HCT116 (cell line): ENCODE measurements at regions not wholly inside any gene's neighbourhood (a gene's known extent, or its start where the extent isn't known, plus 50 kb on each side); places are given as distances from the start of the nearest gene placed in this dataset.

Experiments used
- ATAC-seq: fragments of 200-7000 bp; cut with Tn5 transposase; 2 replicates; pipeline ENCODE4 v1.9.1; 2020; ENCODE audit warnings: mild to moderate bottlenecking, moderate library complexity
- BruUV-seq: library from RNA; stranded (reverse); fragments of 400-500 nt; replicated peaks from 2 replicates; lab custom pipeline; 2021; lab: Mats Ljungman, UMichigan
- CTCF ChIA-PET: fragments of 300-600 bp; sonication (Branson Sonifier 250); formaldehyde crosslinking; loops from one replicate; lab custom pipeline; 2021; ENCODE audit warnings: antibody characterized with exemption; lab: Charles Lee
- POLR2A ChIA-PET: fragments of 300-600, 350-600 bp; sonication (Branson Sonifier 250); formaldehyde crosslinking; loops from one replicate; lab custom pipeline; 2021; ENCODE audit warnings: antibody characterized with exemption; lab: Charles Lee
- RAD21 ChIA-PET, 2 experiments: fragments of 300-600 bp; sonication (Branson Sonifier 250); formaldehyde crosslinking; loops; one replicate each; lab custom pipeline; 2023; ENCODE audit warnings: low total read pairs in 2 of 2; ENCODE audit not compliant: uncharacterized antibody in 2 of 2, unreplicated experiment in 2 of 2, low non-redundant PET in 1 of 2; lab: Charles Lee
- DNase-seq: peaks from one replicate; pipeline ENCODE4 v3.0.0-alpha.2; 2010; ENCODE audit warnings: low read depth, low spot score
- H2AFZ ChIP-seq: fragments of 200-600 bp; shearing (Covaris generic), sonication (generic); 2 replicates; pipeline ENCODE4 v1.6.1; 2017; ENCODE audit warnings: low read depth, mixed run types, mixed read lengths, antibody characterized with exemption, low read length; ENCODE audit not compliant: poor library complexity, severe bottlenecking
- H3K27ac ChIP-seq: 2 replicates; pipeline ENCODE4 v1.5.1; 2012; ENCODE audit warnings: low read depth, low read length
- H3K27me3 ChIP-seq: fragments of 200-600 bp; sonication (generic); 2 replicates; pipeline ENCODE4 v1.6.1; 2016; ENCODE audit warnings: mixed run types, low read length, mixed read lengths; ENCODE audit not compliant: insufficient read depth
- H3K36me3 ChIP-seq, 2 experiments: fragments of 200-500 bp in 1 of 2; fragments of 200-600 bp in 1 of 2; sonication (Bioruptor generic) in 1 of 2; sonication (generic) in 1 of 2; 2 replicates each; pipeline versions ENCODE4 v1.5.1 to v1.6.1; 2014 to 2016; ENCODE audit warnings: low read length in 2 of 2, inconsistent platforms in 1 of 2, mixed read lengths in 1 of 2, mixed run types in 1 of 2; ENCODE audit not compliant: insufficient read depth in 2 of 2, control insufficient read depth in 1 of 2
- H3K4me1 ChIP-seq, 2 experiments: fragments of 200-600 bp in 1 of 2; sonication (generic) in 1 of 2; 2 replicates each; pipeline versions ENCODE4 v1.5.1 to v1.6.1; 2012 to 2017; ENCODE audit warnings: low read length in 2 of 2, inconsistent platforms in 1 of 2, mild to moderate bottlenecking in 1 of 2, mixed read lengths in 1 of 2, mixed run types in 1 of 2, moderate library complexity in 1 of 2; ENCODE audit not compliant: insufficient read depth in 2 of 2, control insufficient read depth in 1 of 2
- H3K4me2 ChIP-seq: fragments of 200-600 bp; sonication (generic); 2 replicates; pipeline ENCODE4 v1.6.1; 2017; ENCODE audit warnings: mixed run types, low read length, mixed read lengths
- H3K4me3 ChIP-seq, 2 experiments: fragments of 200-600 bp in 1 of 2; sonication (generic) in 1 of 2; replicated peaks in 1 of 2; 2 replicates each; pipeline ENCODE4 v1.5.1; 2011 to 2016; ENCODE audit warnings: low read length in 2 of 2, control low read depth in 1 of 2, low read depth in 1 of 2, mild to moderate bottlenecking in 1 of 2, mixed read lengths in 1 of 2, mixed run types in 1 of 2
- H3K79me2 ChIP-seq: fragments of 200-600 bp; sonication (generic); 2 replicates; pipeline ENCODE4 v1.6.1; 2017; ENCODE audit warnings: mild to moderate bottlenecking, mixed run types, low read length, moderate library complexity, mixed read lengths; ENCODE audit not compliant: insufficient read depth
- H3K9ac ChIP-seq: fragments of 200-600 bp; sonication (generic); 2 replicates; pipeline ENCODE4 v1.6.1; 2016; ENCODE audit warnings: low read length, mixed read lengths
- H3K9me2 ChIP-seq: fragments of 200-600 bp; sonication (generic), shearing (Covaris generic); 2 replicates; pipeline ENCODE4 v1.6.1; 2017; ENCODE audit warnings: mixed run types, mild to moderate bottlenecking, moderate library complexity; ENCODE audit not compliant: insufficient read depth
- H3K9me3 ChIP-seq, 2 experiments: fragments of 200-500 bp in 1 of 2; fragments of 200-600 bp in 1 of 2; sonication (Bioruptor generic) in 1 of 2; sonication (generic) in 1 of 2; 2 replicates each; pipeline ENCODE4 v1.6.1; 2014 to 2017; ENCODE audit warnings: low read length in 2 of 2, mixed read lengths in 2 of 2, inconsistent platforms in 1 of 2, low read depth in 1 of 2, mild to moderate bottlenecking in 1 of 2, mixed run types in 1 of 2, moderate library complexity in 1 of 2; ENCODE audit not compliant: control insufficient read depth in 1 of 2, insufficient read depth in 1 of 2
- H4K20me1 ChIP-seq: fragments of 200-600 bp; sonication (generic), shearing (Covaris generic); 2 replicates; pipeline ENCODE4 v1.6.1; 2017; ENCODE audit warnings: mixed run types, mild to moderate bottlenecking, moderate library complexity; ENCODE audit not compliant: insufficient read depth
- CTCF ChIP-seq, 3 experiments: fragments of 200-600 bp in 1 of 3; sonication (generic) in 1 of 3; IDR thresholded peaks in 2 of 3; conservative IDR thresholded peaks in 1 of 3; 2 replicates each; pipeline ENCODE4 v1.5.1; 2012 to 2017; ENCODE audit warnings: low read depth in 2 of 3, low read length in 2 of 3, antibody characterized with exemption in 1 of 3, borderline replicate concordance in 1 of 3, control low read depth in 1 of 3, mild to moderate bottlenecking in 1 of 3, mixed read lengths in 1 of 3, mixed run types in 1 of 3, moderate library complexity in 1 of 3; ENCODE audit not compliant: insufficient read depth in 1 of 3
- ELF1 ChIP-seq: IDR thresholded peaks from 2 replicates; pipeline ENCODE4 v1.6.1; 2012; ENCODE audit warnings: low read depth, borderline replicate concordance
- FOSL1 ChIP-seq: IDR thresholded peaks from 2 replicates; pipeline ENCODE4 v1.6.1; 2012; ENCODE audit warnings: low read depth
- JUND ChIP-seq: IDR thresholded peaks from 2 replicates; pipeline ENCODE4 v1.6.1; 2012
- MAX ChIP-seq: IDR thresholded peaks from 2 replicates; pipeline ENCODE4 v1.6.1; 2012
- POLR2AphosphoS5 ChIP-seq: IDR thresholded peaks from 2 replicates; pipeline ENCODE4 v1.6.1; 2011; ENCODE audit warnings: mild to moderate bottlenecking, low read depth, low read length, moderate library complexity
- RAD21 ChIP-seq: IDR thresholded peaks from 2 replicates; pipeline ENCODE4 v1.6.1; 2012; ENCODE audit warnings: low read depth, mild to moderate bottlenecking
- REST ChIP-seq: IDR thresholded peaks from 2 replicates; pipeline ENCODE4 v1.6.1; 2012; ENCODE audit warnings: low read depth
- SP1 ChIP-seq: IDR thresholded peaks from 2 replicates; pipeline ENCODE4 v1.6.1; 2012; ENCODE audit warnings: low read depth
- SRF ChIP-seq: IDR thresholded peaks from 2 replicates; pipeline ENCODE4 v1.6.1; 2012; ENCODE audit warnings: low read depth
- TCF7L2 ChIP-seq: IDR thresholded peaks from 2 replicates; pipeline ENCODE4 v1.7.0; 2011; ENCODE audit warnings: borderline replicate concordance, inconsistent platforms; ENCODE audit not compliant: insufficient read depth, insufficient read length; ENCODE audit errors: extremely low read depth
- YY1 ChIP-seq: IDR thresholded peaks from 2 replicates; pipeline ENCODE4 v1.6.1; 2011; ENCODE audit warnings: low read length, low read depth, moderate library complexity, mild to moderate bottlenecking; ENCODE audit not compliant: insufficient replicate concordance; ENCODE audit errors: extremely low read depth
- ZBTB33 ChIP-seq: IDR thresholded peaks from 2 replicates; pipeline ENCODE4 v1.6.1; 2011; ENCODE audit warnings: mild to moderate bottlenecking, low read length, moderate library complexity; ENCODE audit not compliant: insufficient replicate concordance; ENCODE audit errors: extremely low read depth
- ZFX ChIP-seq: fragments of 450-650 bp; IDR thresholded peaks from 2 replicates; pipeline ENCODE4 v1.6.1; 2017
- ZNF274 ChIP-seq: fragments of 200-500 bp; sonication (Bioruptor generic); IDR thresholded peaks from 2 replicates; pipeline ENCODE4 v1.6.1; 2014; ENCODE audit warnings: mild to moderate bottlenecking, low read depth, low read length, inconsistent platforms
- intact Hi-C: fragments of 100-400 bp; cut with micrococcal nuclease; formaldehyde crosslinking; loops from 2 replicates; pipeline ENCODE4 v1.10.0; 2022

- ATAC-seq (peak; percentile 6; the same call in 1 of the 2 replicates), DNase-seq (no peak)
- Histone ChIP-seq H3K79me2 (no peaks in the 10 kb centered on the region), H3K36me3 (no peaks in the 10 kb centered on the region), H4K20me1 (no peaks in the 10 kb centered on the region), H3K9ac (no peak overlapping the region), H3K4me2 (peak overlapping the region; percentile 59), H3K27ac (peak overlapping the region; percentile 26; the same call in 1 of the 2 replicates), H3K4me1 (peaks cover 3 to 10% of the 10 kb centered on the region in 2 experiments; a peak in 2 of 4 replicates), H3K27me3 (peaks cover 25% of the 10 kb centered on the region), H3K9me3 (no peaks in the 10 kb centered on the region), H3K9me2 (no peaks in the 10 kb centered on the region), H3K4me3 (peak overlapping the region; percentile 15 to 21; a peak in 3 of 4 replicates), H2AFZ (no peak overlapping the region)
- intact Hi-C loops: no loop called here
- POLR2A ChIA-PET: no interaction called here
- TF ChIP-seq ZBTB33 (no peak), POLR2AphosphoS5 (no peak), SP1 (no peak), ZFX (no peak), ELF1 (no peak), SRF (no peak), CTCF (IDR thresholded peaks at IDR 0.05 in 2 of 3, conservative IDR thresholded peaks at IDR 0.05 in 1 of 3; ENCODE audit: borderline replicate concordance in 1 of 3, insufficient read depth in 1 of 3, low read depth in 2 of 3, low read length in 2 of 3) (no peak), ZNF274 (no peak), RAD21 (no peak), YY1 (no peak), MAX (no peak), JUND (no peak), FOSL1 (no peak), TCF7L2 (no peak), REST (no peak)
- BruUV-seq: no TSS peak
- RAD21 ChIA-PET: no interaction called here
- CTCF ChIA-PET: no interaction called here
Observed at GRCh38 chr4:3861720-3862639, 95.8 kb downstream of the ADRA2C start.
